ENCODE measurements at regions not wholly inside any gene's neighbourhood (a gene's known extent, or its start where the extent isn't known, plus 50 kb on each side); places are given as distances from the start of the nearest gene placed in this dataset.

DNA sequence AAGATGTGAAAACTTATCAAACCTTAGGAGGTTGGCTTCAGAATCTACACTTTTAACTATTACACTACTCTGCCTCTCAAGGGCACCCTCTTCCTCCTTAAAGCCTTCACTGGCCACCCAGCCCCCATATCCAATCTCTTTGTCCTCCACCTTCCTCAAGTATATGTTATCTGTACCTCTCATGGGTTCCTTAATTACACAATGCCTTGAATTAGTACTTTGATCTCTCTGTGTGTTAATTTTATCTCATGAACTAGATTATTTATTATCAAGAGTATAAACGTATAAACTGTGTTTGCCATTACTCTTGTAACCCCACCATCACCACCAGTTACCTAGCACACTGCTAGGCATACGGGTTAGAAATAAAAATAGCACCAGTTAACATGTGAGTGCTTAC lies 83.3 kb downstream of the NCR2 start:
- H3K27ac ChIP-seq (ENCODE audit: low read depth, low read length): no peak overlapping the region
- no peaks in the 10 kb centered on the region for H3K9me2 ChIP-seq (replicated peaks; ENCODE audit: insufficient read depth, low read length)
- no peaks in the 10 kb centered on the region for H4K20me1 ChIP-seq (ENCODE audit: low read depth, low read length)
- 0 out of 2 replicates have a peak, but pooled peaks cover 11% of the 10 kb centered on the region for H3K9me3 ChIP-seq (ENCODE audit: insufficient read depth, low read length)
- H3K36me3 ChIP-seq (ENCODE audit: low read length): no peaks in the 10 kb centered on the region
- no peaks in the 10 kb centered on the region for H3K27me3 ChIP-seq (ENCODE audit: low read length)
- H3K9ac ChIP-seq (ENCODE audit: low read length): no peak overlapping the region
- H3K79me2 ChIP-seq (ENCODE audit: insufficient read depth, low read length): no peaks in the 10 kb centered on the region
- H2AFZ ChIP-seq (ENCODE audit: low read depth, low read length, severe bottlenecking): no peak overlapping the region
- H3K4me2 ChIP-seq (ENCODE audit: low read depth, low read length, poor library complexity, severe bottlenecking): no peak overlapping the region
- TF ChIP-seq, protein P1, sequence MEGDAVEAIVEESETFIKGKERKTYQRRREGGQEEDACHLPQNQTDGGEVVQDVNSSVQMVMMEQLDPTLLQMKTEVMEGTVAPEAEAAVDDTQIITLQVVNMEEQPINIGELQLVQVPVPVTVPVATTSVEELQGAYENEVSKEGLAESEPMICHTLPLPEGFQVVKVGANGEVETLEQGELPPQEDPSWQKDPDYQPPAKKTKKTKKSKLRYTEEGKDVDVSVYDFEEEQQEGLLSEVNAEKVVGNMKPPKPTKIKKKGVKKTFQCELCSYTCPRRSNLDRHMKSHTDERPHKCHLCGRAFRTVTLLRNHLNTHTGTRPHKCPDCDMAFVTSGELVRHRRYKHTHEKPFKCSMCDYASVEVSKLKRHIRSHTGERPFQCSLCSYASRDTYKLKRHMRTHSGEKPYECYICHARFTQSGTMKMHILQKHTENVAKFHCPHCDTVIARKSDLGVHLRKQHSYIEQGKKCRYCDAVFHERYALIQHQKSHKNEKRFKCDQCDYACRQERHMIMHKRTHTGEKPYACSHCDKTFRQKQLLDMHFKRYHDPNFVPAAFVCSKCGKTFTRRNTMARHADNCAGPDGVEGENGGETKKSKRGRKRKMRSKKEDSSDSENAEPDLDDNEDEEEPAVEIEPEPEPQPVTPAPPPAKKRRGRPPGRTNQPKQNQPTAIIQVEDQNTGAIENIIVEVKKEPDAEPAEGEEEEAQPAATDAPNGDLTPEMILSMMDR (IDR thresholded peaks at IDR 0.05; ENCODE audit: insufficient read depth, low read length, poor library complexity, severe bottlenecking): no peak
- TF ChIP-seq EZH2phosphoT487 (conservative IDR thresholded peaks at IDR 0.05; ENCODE audit: low read length): no peak
- no peak overlapping the region for H3K4me3 ChIP-seq (ENCODE audit: insufficient read depth, low read length, poor library complexity, severe bottlenecking)
- H3F3A ChIP-seq (ENCODE audit: insufficient read depth): no peaks in the 10 kb centered on the region

DNA sequence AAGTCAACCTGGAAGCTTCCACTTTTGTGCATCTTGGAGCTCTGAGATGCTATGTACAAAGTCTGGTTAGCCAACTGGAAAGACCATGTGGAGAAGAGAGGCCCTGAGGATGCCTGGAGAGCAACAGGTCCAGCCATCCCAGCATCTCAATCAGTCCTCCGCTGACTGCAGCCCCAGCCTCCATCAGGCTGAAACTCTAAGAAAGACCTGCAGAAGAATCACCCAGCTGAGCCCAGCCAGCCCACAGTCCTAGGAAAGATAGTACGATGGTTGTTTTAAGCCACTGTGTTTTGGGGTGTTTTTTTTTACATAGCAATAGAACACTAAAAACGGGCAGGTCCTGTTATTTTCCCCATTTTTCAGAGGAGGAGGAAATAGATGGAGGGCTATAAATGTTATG lies 84.0 kb downstream of the NCR2 start:
- TF ChIP-seq EZH2phosphoT487 (conservative IDR thresholded peaks at IDR 0.05; ENCODE audit: low read length): no peak
- TF ChIP-seq, protein P1 (IDR thresholded peaks at IDR 0.05; ENCODE audit: insufficient read depth, low read length, poor library complexity, severe bottlenecking): no peak
- H3K36me3 ChIP-seq (ENCODE audit: low read length): no peaks in the 10 kb centered on the region
- H3K9ac ChIP-seq (ENCODE audit: low read length): no peak overlapping the region

DNA sequence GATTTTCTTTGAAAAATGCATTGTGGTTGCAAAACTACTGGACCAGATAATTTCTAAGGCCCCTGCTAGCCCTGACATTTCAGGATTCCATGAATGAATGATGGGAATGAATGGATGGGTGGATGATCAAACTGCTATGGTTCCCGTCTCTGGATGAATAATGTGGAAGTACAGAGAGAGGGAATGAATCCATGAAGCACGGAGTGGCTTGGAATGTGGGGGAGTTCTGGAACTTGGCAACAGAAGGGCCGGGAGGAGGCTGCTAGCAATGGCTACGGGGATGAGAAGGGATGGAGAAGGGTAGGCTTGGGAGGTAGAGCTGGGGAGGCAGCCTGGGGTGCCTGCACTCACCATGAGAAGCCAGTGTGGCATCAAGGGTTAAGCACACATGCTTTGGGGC lies 84.8 kb downstream of the NCR2 start:
- Histone ChIP-seq H3K36me3 (ENCODE audit: low read length) (no peaks in the 10 kb centered on the region), H3K9ac (ENCODE audit: low read length) (no peak overlapping the region), H3K9me3 (ENCODE audit: insufficient read depth, low read length) (0 out of 2 replicates have a peak, but pooled peaks cover 11% of the 10 kb centered on the region), H4K20me1 (ENCODE audit: low read depth, low read length) (no peaks in the 10 kb centered on the region), H3K9me2 (replicated peaks; ENCODE audit: insufficient read depth, low read length) (no peaks in the 10 kb centered on the region), H3K27ac (ENCODE audit: low read depth, low read length) (no peak overlapping the region), H3K4me3 (ENCODE audit: insufficient read depth, low read length, poor library complexity, severe bottlenecking) (no peak overlapping the region), H3K4me2 (ENCODE audit: low read depth, low read length, poor library complexity, severe bottlenecking) (no peak overlapping the region), H3K79me2 (ENCODE audit: insufficient read depth, low read length) (no peaks in the 10 kb centered on the region), H3K27me3 (ENCODE audit: low read length) (no peaks in the 10 kb centered on the region), H2AFZ (ENCODE audit: low read depth, low read length, severe bottlenecking) (no peak overlapping the region), H3F3A (ENCODE audit: insufficient read depth) (no peaks in the 10 kb centered on the region)
- TF ChIP-seq, protein P1 (IDR thresholded peaks at IDR 0.05; ENCODE audit: insufficient read depth, low read length, poor library complexity, severe bottlenecking): no peak
- TF ChIP-seq EZH2phosphoT487 (conservative IDR thresholded peaks at IDR 0.05; ENCODE audit: low read length): no peak

More for the DNA sequence above, 84.0 kb downstream of the NCR2 start:
- H3K79me2 ChIP-seq (ENCODE audit: insufficient read depth, low read length): no peaks in the 10 kb centered on the region
- no peak overlapping the region for H2AFZ ChIP-seq (ENCODE audit: low read depth, low read length, severe bottlenecking)
- H3F3A ChIP-seq (ENCODE audit: insufficient read depth): no peaks in the 10 kb centered on the region
- no peak overlapping the region for H3K4me3 ChIP-seq (ENCODE audit: insufficient read depth, low read length, poor library complexity, severe bottlenecking)
- no peaks in the 10 kb centered on the region for H4K20me1 ChIP-seq (ENCODE audit: low read depth, low read length)
- no peaks in the 10 kb centered on the region for H3K27me3 ChIP-seq (ENCODE audit: low read length)
- H3K9me3 ChIP-seq (ENCODE audit: insufficient read depth, low read length): 0 out of 2 replicates have a peak, but pooled peaks cover 11% of the 10 kb centered on the region
- no peak overlapping the region for H3K27ac ChIP-seq (ENCODE audit: low read depth, low read length)
- H3K4me2 ChIP-seq (ENCODE audit: low read depth, low read length, poor library complexity, severe bottlenecking): no peak overlapping the region
- H3K9me2 ChIP-seq (replicated peaks; ENCODE audit: insufficient read depth, low read length): no peaks in the 10 kb centered on the region
